Heart left ventricle (tissue), 16 donors: ENCODE measurements at regions not wholly inside any gene's neighbourhood (a gene's known extent, or its start where the extent isn't known, plus 50 kb on each side); places are given as distances from the start of the nearest gene placed in this dataset.
"Not testable (repeated sequence)": the region's sequence is repeated elsewhere in the genome, so short reads cannot be mapped to it uniquely, and the experiment has no call there.

ENCODE experiments used
- ATAC-seq, 4 donors: fragments of 200-7000 bp; cut with Tn5 transposase; one replicate each; pipeline ENCODE4 v1.9.1; 2020 to 2022; ENCODE audit warnings: moderate library complexity in 4 of 4, mild to moderate bottlenecking in 3 of 4, moderate number of reproducible peaks in 1 of 4
- DNase-seq, 5 donors: peaks; one replicate each; pipeline ENCODE4 v3.0.0-alpha.2; 2020
- H3K27ac ChIP-seq, 12 donors: fragments of 200-600 bp; sonication (generic) in 4 of 12; one replicate each; pipeline versions ENCODE4 v1.5.0 to v1.8.0; 2016 to 2022; ENCODE audit warnings: mild to moderate bottlenecking in 2 of 12
- H3K27me3 ChIP-seq, 9 donors: fragments of 200-600 bp; sonication (generic) in 2 of 9; one replicate each; pipeline versions ENCODE4 v1.5.1 to v1.8.0; 2016 to 2022; ENCODE audit warnings: mild to moderate bottlenecking in 3 of 9
- H3K36me3 ChIP-seq, 9 donors: fragments of 200-600 bp; sonication (generic) in 2 of 9; one replicate each; pipeline versions ENCODE4 v1.5.0 to v1.8.0; 2018 to 2022; ENCODE audit warnings: mild to moderate bottlenecking in 2 of 9
- H3K4me1 ChIP-seq, 12 donors: fragments of 200-600 bp; sonication (generic) in 4 of 12; one replicate each; pipeline versions ENCODE4 v1.5.0 to v1.8.0; 2016 to 2022; ENCODE audit warnings: mild to moderate bottlenecking in 3 of 12
- H3K4me3 ChIP-seq, 12 donors: fragments of 200-600 bp; sonication (generic) in 4 of 12; one replicate each; pipeline versions ENCODE4 v1.5.0 to v1.8.0; 2017 to 2022; ENCODE audit warnings: mild to moderate bottlenecking in 9 of 12, moderate library complexity in 4 of 12
- H3K9me3 ChIP-seq, 12 donors: fragments of 200-600 bp; sonication (generic) in 4 of 12; one replicate each; pipeline versions ENCODE4 v1.5.0 to v1.8.0; 2016 to 2022; ENCODE audit warnings: mild to moderate bottlenecking in 1 of 12
- CTCF ChIP-seq, 12 donors: fragments of 200-600 bp; sonication (generic) in 4 of 12; IDR thresholded peaks; one replicate each; pipeline versions ENCODE4 v1.5.0 to v1.8.0; 2018 to 2022; ENCODE audit warnings: antibody characterized with exemption in 12 of 12, mild to moderate bottlenecking in 5 of 12
- POLR2A ChIP-seq, 2 donors: fragments of 450-650 bp; IDR thresholded peaks; one replicate each; pipeline ENCODE4 v1.6.1; 2017; ENCODE audit warnings: antibody characterized with exemption in 2 of 2, mild to moderate bottlenecking in 2 of 2, moderate library complexity in 2 of 2
- WGBS, 4 donors: extraction: QIAGEN DNeasy Blood & Tissue Kit in 2 of 4; methylation state at CpG; one replicate each; pipeline versions ENCODE4 v1.1.5 to v1.1.7; 2013 to 2018; 5-methylcytosine and 5-hydroxymethylcytosine counted together
- intact Hi-C, 10 donors: fragments of 100-400 bp; cut with DNase I; formaldehyde crosslinking; loops; one replicate each; pipeline versions ENCODE4 v1.11.1 to v1.14.2; 2022
- donor health status: ischemic (EF 13 %, LVEDD 7.1; RV severe dilation, severe dysfunction).
- donor health status: healthy with polysubstance abuse.
- donor health status: DM: no; HTN: yes; CAD: no.
- donor health status: DM: no; HTN: no; CAD: no.
- donor health status: ischemic (EF 25% LVEDD 6.9; RV normal size, moderate dysfunction).
- donor health status: ischemic (EF 25% LVEDD 5.7; RV mildly dilated, moderate dysfunction).
- donor health status: healthy.
- donor health status: DM: yes; HTN: yes; CAD: no.
- donor health status: ischemic (EF 35%, LVEDD 5.7; RV mildly dilated, moderate dysfunction).
- donor health status: nonischemic (EF 11% LVEDD 7.7; RV severe dilation, severe dysfunction).
- donor health status: DM: yes; HTN: yes; CAD: no.
- donor health status: PGD.
- donor health status: ischemic (EF 29% LVEDD 5.4; RV normal size, mild dysfunction).
- donor health status: nonischemic (EF 23%, LVEDD 6.1; RV moderate dilation, normal function).

DNA sequence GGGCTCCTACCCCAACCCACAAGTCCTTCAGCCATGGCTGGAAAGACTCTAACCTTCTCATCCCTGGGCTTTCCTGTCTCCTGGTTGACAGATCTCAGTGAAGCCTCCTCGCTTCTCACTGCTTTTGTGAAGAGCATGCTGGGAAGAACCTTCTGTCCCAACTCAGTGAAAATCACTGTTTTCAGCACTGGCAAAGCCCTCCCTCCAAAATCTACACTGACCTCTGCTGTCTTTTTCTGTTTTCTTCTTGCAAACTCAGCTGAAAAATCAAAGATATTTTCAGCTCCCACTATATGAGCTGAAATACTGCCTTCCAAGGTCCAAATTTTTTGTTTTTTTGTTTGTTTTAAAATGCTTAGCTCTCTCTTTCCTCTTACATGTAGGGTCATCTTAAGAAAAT, 266.3 kb upstream of the AGAP1 start:
- TF ChIP-seq CTCF (IDR thresholded peaks at IDR 0.05) (no peak), POLR2A (IDR thresholded peaks at IDR 0.05) (no peak)
- Histone ChIP-seq H3K36me3 (no peaks in the 10 kb centered on the region), H3K27me3 (peaks cover 0 to 33% (median 0%) of the 10 kb centered on the region in 9 donors), H3K9me3 (no peaks in the 10 kb centered on the region), H3K27ac (no peak overlapping the region), H3K4me3 (no peak overlapping the region), H3K4me1 (peaks cover 0 to 6% (median 0%) of the 10 kb centered on the region in 12 donors)
- 61 to 85% (median 77%) methylated on average over 1 of the region's 1 CpG for WGBS, 4 donors
- DNase-seq (no peak), ATAC-seq (no peak)
- intact Hi-C loops: no loop called here

DNA sequence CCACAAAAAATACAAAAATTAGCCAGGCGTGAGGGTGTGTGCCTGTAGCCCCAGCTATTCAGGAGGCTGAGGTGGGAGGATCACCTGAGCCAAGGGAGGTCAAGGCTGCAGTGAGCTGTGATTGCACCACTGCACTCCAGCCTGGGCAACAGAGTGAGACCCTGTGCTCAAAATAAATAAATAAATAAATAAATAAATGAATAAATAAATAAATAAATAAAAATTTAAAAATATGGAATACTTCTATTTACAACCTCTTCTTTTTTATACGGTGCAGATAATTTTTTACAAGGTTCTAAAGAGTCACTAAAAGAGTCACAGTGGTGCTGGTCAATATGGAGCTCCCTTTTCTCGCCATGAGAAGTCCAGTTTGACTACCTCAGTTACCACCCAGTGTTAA, 265.4 kb upstream of the AGAP1 start:
- DNase-seq, H3K27ac ChIP-seq, intact Hi-C loops, ATAC-seq, H3K9me3 ChIP-seq, H3K4me3 ChIP-seq, H3K36me3 ChIP-seq, H3K4me1 ChIP-seq: not testable (repeated sequence)
- H3K27me3 ChIP-seq: peaks cover 0 to 33% (median 0%) of the 10 kb centered on the region in 9 donors
- 90 to 96% (median 95%) methylated on average over 3 of the region's 3 CpGs for WGBS, 4 donors

GRCh38 chr2:235229236-235229635, 264.6 kb upstream of the AGAP1 start:
- no peak for TF ChIP-seq CTCF (IDR thresholded peaks at IDR 0.05)
- ATAC-seq (no peak), DNase-seq (no peak)
- Histone ChIP-seq H3K9me3 (no peaks in the 10 kb centered on the region), H3K4me3 (no peak overlapping the region), H3K4me1 (peaks cover 0 to 6% (median 0%) of the 10 kb centered on the region in 12 donors), H3K27me3 (peaks cover 0 to 33% (median 0%) of the 10 kb centered on the region in 9 donors), H3K27ac (no peak overlapping the region), H3K36me3 (no peaks in the 10 kb centered on the region)
- intact Hi-C loops: no loop called here
- WGBS, 4 donors: 72 to 80% (median 79%) methylated on average over 3 of the region's 3 CpGs

- H3K4me1 ChIP-seq: peaks cover 0 to 9% (median 0%) of the 10 kb centered on the region in 12 donors
- WGBS, 4 donors: 46 to 61% (median 48%) methylated on average over 8 of the region's 8 CpGs
- H3K9me3 ChIP-seq: no peaks in the 10 kb centered on the region
- H3K27me3 ChIP-seq: peaks cover 0 to 33% (median 0%) of the 10 kb centered on the region in 9 donors
- intact Hi-C loops: no loop called here
- H3K27ac ChIP-seq: peak overlapping the region in 6 of 12 donors; percentile 10 to 52 (median 36)
- H3K36me3 ChIP-seq: no peaks in the 10 kb centered on the region
- peak in 2 of 4 donors; percentile 53 to 75 for ATAC-seq
- DNase-seq: no peak
- peak overlapping the region in 2 of 12 donors; percentile 0 to 25 for H3K4me3 ChIP-seq
- TF ChIP-seq CTCF (IDR thresholded peaks at IDR 0.05) (no peak), POLR2A (IDR thresholded peaks at IDR 0.05) (no peak)
These were observed 262.8 kb upstream of the AGAP1 start for GRCh38 chr2:235230821-235231601.
